Upper lobe of right lung (tissue), 1 donor: ENCODE measurements at regions not wholly inside any gene's neighbourhood (a gene's known extent, or its start where the extent isn't known, plus 50 kb on each side); places are given as distances from the start of the nearest gene placed in this dataset.

Experiments
- ATAC-seq: fragments of 200-7000 bp; cut with Tn5 transposase; one replicate; pipeline ENCODE4 v1.9.1; 2020; ENCODE audit warnings: mild to moderate bottlenecking, moderate library complexity
- DNase-seq: peaks from one replicate; pipeline ENCODE4 v3.0.0-alpha.2; 2020
- H3K27ac ChIP-seq: fragments of 200-600 bp; one replicate; pipeline ENCODE4 v1.8.0; 2022
- H3K27me3 ChIP-seq: fragments of 200-600 bp; one replicate; pipeline ENCODE4 v1.8.0; 2022; ENCODE audit warnings: mild to moderate bottlenecking
- H3K36me3 ChIP-seq: fragments of 200-600 bp; one replicate; pipeline ENCODE4 v1.8.0; 2022
- H3K4me1 ChIP-seq: fragments of 200-600 bp; one replicate; pipeline ENCODE4 v1.8.0; 2022
- H3K4me3 ChIP-seq: fragments of 200-600 bp; one replicate; pipeline ENCODE4 v1.8.0; 2022; ENCODE audit warnings: mild to moderate bottlenecking
- H3K9me3 ChIP-seq: fragments of 200-600 bp; one replicate; pipeline ENCODE4 v1.8.0; 2022
- intact Hi-C: fragments of 100-400 bp; cut with DNase I; formaldehyde crosslinking; loops from one replicate; pipeline ENCODE4 v1.11.0; 2022
- TF ChIP-seq, protein P1 (sequence below): fragments of 200-600 bp; IDR thresholded peaks from one replicate; pipeline ENCODE4 v1.8.0; 2022; ENCODE audit warnings: antibody characterized with exemption
- donor health status: DM: no; HTN: yes; CAD: no; lungs with severe emphysema.

DNA sequence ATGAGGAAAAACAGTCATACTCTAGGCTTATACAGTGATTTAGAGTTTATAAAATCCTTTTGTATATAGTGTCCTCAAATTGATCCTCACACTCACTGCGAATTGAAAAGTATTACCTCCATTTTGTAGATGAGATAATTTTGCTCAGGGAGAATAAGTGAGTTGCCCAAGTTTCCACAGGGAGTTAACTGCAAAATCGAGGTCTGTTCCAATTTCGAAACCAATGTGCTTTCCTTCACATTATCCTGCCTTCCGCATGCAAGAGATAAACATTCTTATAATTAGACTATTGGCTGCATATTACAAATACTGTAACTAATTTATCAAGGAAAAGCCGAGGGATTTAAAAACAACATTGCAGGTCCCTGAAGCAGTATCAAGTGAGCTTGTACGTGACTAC lies 667.0 kb downstream of the SQOR start:
- Histone ChIP-seq H3K27ac (no peak overlapping the region), H3K36me3 (no peaks in the 10 kb centered on the region), H3K27me3 (no peaks in the 10 kb centered on the region), H3K9me3 (no peaks in the 10 kb centered on the region), H3K4me1 (no peaks in the 10 kb centered on the region), H3K4me3 (no peak overlapping the region)
- no peak for DNase-seq
- TF ChIP-seq, protein P1, sequence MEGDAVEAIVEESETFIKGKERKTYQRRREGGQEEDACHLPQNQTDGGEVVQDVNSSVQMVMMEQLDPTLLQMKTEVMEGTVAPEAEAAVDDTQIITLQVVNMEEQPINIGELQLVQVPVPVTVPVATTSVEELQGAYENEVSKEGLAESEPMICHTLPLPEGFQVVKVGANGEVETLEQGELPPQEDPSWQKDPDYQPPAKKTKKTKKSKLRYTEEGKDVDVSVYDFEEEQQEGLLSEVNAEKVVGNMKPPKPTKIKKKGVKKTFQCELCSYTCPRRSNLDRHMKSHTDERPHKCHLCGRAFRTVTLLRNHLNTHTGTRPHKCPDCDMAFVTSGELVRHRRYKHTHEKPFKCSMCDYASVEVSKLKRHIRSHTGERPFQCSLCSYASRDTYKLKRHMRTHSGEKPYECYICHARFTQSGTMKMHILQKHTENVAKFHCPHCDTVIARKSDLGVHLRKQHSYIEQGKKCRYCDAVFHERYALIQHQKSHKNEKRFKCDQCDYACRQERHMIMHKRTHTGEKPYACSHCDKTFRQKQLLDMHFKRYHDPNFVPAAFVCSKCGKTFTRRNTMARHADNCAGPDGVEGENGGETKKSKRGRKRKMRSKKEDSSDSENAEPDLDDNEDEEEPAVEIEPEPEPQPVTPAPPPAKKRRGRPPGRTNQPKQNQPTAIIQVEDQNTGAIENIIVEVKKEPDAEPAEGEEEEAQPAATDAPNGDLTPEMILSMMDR = no peak
- no peak for ATAC-seq
- intact Hi-C loops = no loop called here

DNA sequence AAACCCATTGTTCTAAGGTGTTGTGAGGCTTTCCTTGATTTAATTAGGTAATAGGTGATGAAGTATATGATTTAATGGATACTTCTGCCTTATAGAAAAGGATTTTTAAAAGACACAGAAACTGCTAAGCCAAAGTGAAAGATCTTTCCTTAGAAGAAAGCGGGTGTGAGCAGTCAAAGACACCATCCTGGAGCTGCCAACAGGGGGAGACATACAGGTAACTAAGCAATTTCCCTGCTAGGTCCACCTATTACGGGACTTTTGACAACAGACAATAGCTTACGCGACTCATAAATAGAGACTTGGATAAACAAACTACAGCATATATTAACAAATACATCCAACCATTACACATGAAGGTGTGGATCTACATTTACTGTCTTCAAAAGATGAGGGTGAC lies 669.5 kb downstream of the SQOR start:
- ATAC-seq (no peak), DNase-seq (no peak)
- H3K9me3 ChIP-seq = no peaks in the 10 kb centered on the region
- no peaks in the 10 kb centered on the region for H3K4me1 ChIP-seq
- H3K27ac ChIP-seq = no peak overlapping the region
- no peaks in the 10 kb centered on the region for H3K36me3 ChIP-seq
- TF ChIP-seq, protein P1 = peak; percentile 29
- no peaks in the 10 kb centered on the region for H3K27me3 ChIP-seq
- H3K4me3 ChIP-seq = no peak overlapping the region
- intact Hi-C loops = no loop called here

DNA sequence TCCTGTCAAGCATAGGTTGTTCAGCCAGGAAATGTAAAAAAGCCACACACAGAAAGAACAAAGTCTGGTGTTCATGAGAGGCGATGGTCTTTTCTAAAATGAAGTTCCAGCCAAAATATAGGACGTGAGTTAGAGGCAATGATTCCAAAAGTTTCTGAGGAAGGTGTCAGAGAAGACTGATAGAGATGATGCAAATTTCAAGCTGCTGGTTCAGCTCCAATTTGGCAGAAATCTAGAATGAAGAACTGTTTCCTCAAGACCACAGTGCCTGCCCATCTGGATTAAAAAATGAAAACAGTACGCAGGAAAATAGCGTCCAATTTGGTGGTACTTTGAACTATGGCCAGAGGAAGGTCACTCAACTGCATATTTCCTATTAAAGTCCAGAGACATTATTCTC lies 672.9 kb downstream of the SQOR start:
- intact Hi-C loops = no loop called here
- H3K36me3 ChIP-seq = no peaks in the 10 kb centered on the region

DNA sequence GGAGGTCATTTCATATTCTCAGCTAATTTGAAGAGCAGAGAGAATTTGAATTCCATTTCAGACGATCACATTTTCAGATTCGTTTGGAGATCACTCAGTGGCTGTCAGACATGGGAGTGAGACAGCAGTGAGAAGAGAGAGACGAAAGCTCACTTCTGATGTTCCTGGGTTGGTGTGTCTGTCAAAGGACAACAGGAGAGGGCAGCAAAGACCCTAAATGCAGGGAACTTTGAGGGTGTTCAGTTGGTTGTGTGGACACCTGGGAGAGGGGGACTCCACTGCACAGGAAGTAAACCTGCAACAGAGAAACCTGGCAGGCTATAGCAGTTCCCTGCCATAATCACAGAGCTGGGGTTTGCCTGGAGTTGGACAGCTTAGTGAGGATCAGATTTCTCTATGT lies 675.1 kb downstream of the SQOR start:
- H3K9me3 ChIP-seq = no peaks in the 10 kb centered on the region
- DNase-seq (no peak), ATAC-seq (no peak)
- H3K4me3 ChIP-seq = no peak overlapping the region
- H3K36me3 ChIP-seq = no peaks in the 10 kb centered on the region
- TF ChIP-seq, protein P1 = no peak
- H3K4me1 ChIP-seq = no peaks in the 10 kb centered on the region
- H3K27ac ChIP-seq = no peak overlapping the region
- no peaks in the 10 kb centered on the region for H3K27me3 ChIP-seq
- intact Hi-C loops = no loop called here

More for the DNA sequence above, 672.9 kb downstream of the SQOR start:
- DNase-seq (no peak), ATAC-seq (no peak)
- TF ChIP-seq, protein P1 = no peak
- Histone ChIP-seq H3K27me3 (no peaks in the 10 kb centered on the region), H3K4me3 (no peak overlapping the region), H3K27ac (no peak overlapping the region), H3K9me3 (no peaks in the 10 kb centered on the region), H3K4me1 (no peaks in the 10 kb centered on the region)

DNA sequence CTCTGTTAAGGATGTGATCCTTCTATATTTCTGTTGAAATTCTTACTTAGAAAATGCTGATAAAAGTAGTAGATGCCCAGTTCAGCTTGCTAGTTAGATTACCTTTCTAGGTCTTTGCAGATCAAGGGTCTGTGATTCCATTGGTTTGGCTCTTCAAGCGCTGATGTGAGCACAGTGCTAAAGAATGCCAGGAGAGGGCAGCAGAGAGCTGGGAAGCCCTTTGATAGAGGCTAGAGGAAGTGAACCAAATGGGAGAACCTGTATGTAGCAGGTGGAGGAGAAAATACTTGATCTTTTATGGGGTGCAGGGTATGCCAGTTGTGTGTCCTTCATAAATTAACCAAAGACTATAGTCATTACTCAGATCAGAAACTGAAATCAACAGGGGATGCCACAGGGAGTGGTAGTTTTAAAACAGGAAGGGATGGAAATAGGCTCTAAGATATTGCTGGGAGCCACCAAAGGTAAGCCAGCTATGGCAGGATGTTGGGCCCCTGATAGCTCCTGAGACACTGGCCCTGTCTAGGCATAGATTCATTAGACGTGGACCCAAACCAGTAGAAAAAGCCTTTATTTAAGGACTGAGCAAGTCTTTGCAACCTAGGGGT lies 677.4 kb downstream of the SQOR start:
- TF ChIP-seq, protein P1 = peak; percentile 86
- intact Hi-C loops = no loop called here
- no peak overlapping the region for H3K4me3 ChIP-seq
- no peaks in the 10 kb centered on the region for H3K4me1 ChIP-seq
- no peak overlapping the region for H3K27ac ChIP-seq
- ATAC-seq = peak; percentile 91
- no peaks in the 10 kb centered on the region for H3K9me3 ChIP-seq
- H3K27me3 ChIP-seq = peaks cover 3% of the 10 kb centered on the region
- H3K36me3 ChIP-seq = no peaks in the 10 kb centered on the region
- DNase-seq = peak; percentile 64

DNA sequence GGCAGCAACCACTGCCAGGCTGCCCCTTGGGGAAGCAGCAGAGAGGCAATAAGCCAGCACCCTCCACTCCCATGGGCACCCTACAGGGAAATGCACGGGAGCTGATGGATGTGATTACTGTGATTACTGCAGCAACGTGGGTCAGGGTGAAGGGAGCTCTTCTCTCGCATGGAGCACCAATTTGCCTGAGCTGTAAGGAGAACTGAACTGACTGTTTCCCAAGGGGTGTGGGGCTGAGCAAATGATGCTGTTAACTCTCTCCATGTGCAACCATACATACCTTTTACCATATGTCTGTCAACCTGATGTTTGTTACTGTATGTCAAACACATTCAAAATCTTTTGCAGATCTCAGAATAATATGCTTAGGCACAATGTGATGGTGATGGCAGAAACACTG lies 680.6 kb downstream of the SQOR start:
- TF ChIP-seq, protein P1 = no peak
- no peak for DNase-seq
- intact Hi-C loops = no loop called here
- Histone ChIP-seq H3K36me3 (no peaks in the 10 kb centered on the region), H3K27me3 (peaks cover 3% of the 10 kb centered on the region), H3K4me1 (no peaks in the 10 kb centered on the region), H3K4me3 (no peak overlapping the region), H3K9me3 (no peaks in the 10 kb centered on the region), H3K27ac (no peak overlapping the region)
- ATAC-seq = no peak
